CD4-positive, CD25-positive, alpha-beta regulatory T cell (primary cell): ENCODE measurements at regions not wholly inside any gene's neighbourhood (a gene's known extent, or its start where the extent isn't known, plus 50 kb on each side); places are given as distances from the start of the nearest gene placed in this dataset.

Source experiments
- ATAC-seq, 2 donors: fragments of 150-1000 bp; cut with Tn5 transposase; one replicate each; pipeline ENCODE4 v1.10.0; 2021; ENCODE audit warnings: low read depth in 2 of 2, moderate number of reproducible peaks in 2 of 2, moderate library complexity in 1 of 2
- DNase-seq, 3 donors: peaks; one replicate each; pipeline versions ENCODE4 v3.0.0 to v3.0.0-alpha.2; 2012 to 2022; ENCODE audit warnings: mixed read lengths in 1 of 3
- H3K27ac ChIP-seq: one replicate; pipeline ENCODE4 v1.7.0; 2013; ENCODE audit warnings: mild to moderate bottlenecking, low read length; ENCODE audit not compliant: insufficient read depth, poor library complexity, severe bottlenecking
- H3K27me3 ChIP-seq: one replicate; pipeline ENCODE4 v1.7.0; 2013; ENCODE audit warnings: low read length; ENCODE audit not compliant: control insufficient read depth, insufficient read depth
- H3K36me3 ChIP-seq: one replicate; pipeline ENCODE4 v1.7.0; 2013; ENCODE audit warnings: mild to moderate bottlenecking, low read length, moderate library complexity; ENCODE audit not compliant: control insufficient read depth, insufficient read depth
- H3K4me1 ChIP-seq: 2 replicates; pipeline ENCODE4 v1.7.0; 2013; ENCODE audit warnings: mild to moderate bottlenecking, low read length; ENCODE audit not compliant: insufficient read depth, control insufficient read depth, poor library complexity, severe bottlenecking
- H3K4me3 ChIP-seq: one replicate; pipeline ENCODE4 v1.7.0; 2013; ENCODE audit warnings: low read depth, mild to moderate bottlenecking, low read length, moderate library complexity
- H3K9me3 ChIP-seq, 2 experiments: 1 replicate in 1 of 2; 2 replicates in 1 of 2; pipeline ENCODE4 v1.7.0; 2013; ENCODE audit warnings: low read length in 2 of 2, mild to moderate bottlenecking in 1 of 2, moderate library complexity in 1 of 2; ENCODE audit not compliant: control insufficient read depth in 2 of 2
- H3K27ac Mint-ChIP-seq, 3 donors: one replicate each; pipeline ENCODE4 v1.8.0; 2020 to 2022; ENCODE audit warnings: mild to moderate bottlenecking in 3 of 3, mixed read lengths in 3 of 3, moderate library complexity in 2 of 3
- H3K27me3 Mint-ChIP-seq: one replicate; pipeline ENCODE4 v1.8.0; 2022; ENCODE audit warnings: mild to moderate bottlenecking, mixed read lengths
- H3K36me3 Mint-ChIP-seq: one replicate; pipeline ENCODE4 v1.8.0; 2020; ENCODE audit warnings: mixed read lengths
- H3K4me1 Mint-ChIP-seq, 4 donors: one replicate each; pipeline ENCODE4 v1.8.0; 2020 to 2022; ENCODE audit warnings: mixed read lengths in 4 of 4, mild to moderate bottlenecking in 1 of 4
- H3K4me3 Mint-ChIP-seq, 4 donors: one replicate each; pipeline ENCODE4 v1.8.0; 2020 to 2022; ENCODE audit warnings: mild to moderate bottlenecking in 4 of 4, mixed read lengths in 4 of 4, moderate library complexity in 3 of 4
- H3K9me3 Mint-ChIP-seq, 7 donors: one replicate each; pipeline ENCODE4 v1.8.0; 2020 to 2022; ENCODE audit warnings: mixed read lengths in 7 of 7, mild to moderate bottlenecking in 3 of 7, moderate library complexity in 2 of 7

DNA sequence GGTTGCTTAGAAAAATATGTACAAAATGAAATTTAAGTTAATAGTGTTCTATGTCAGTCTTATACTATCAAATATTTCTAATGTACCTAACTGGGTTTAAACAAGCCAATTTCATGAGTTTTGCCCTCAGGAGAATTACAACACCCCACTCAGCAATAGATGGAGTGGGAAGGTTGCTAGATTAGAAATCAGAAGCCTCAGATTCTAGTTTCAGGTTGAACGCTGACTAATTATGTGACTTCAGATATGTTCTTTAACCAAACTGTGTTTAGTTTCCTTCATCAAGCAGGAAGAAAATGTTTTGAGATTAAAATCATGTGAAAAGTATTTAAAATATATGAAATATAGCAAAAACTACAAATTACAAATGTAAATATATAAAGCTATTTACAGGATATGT lies 133.8 kb upstream of the KCNH7 start:
- no peaks in the 10 kb centered on the region for H3K27me3 ChIP-seq
- no peaks in the 10 kb centered on the region for H3K9me3 ChIP-seq
- Mint-ChIP-seq H3K4me1 (no peaks in the 10 kb centered on the region), H3K27me3 (no peaks in the 10 kb centered on the region), H3K9me3 (peaks cover 0 to 7% (median 0%) of the 10 kb centered on the region in 7 donors), H3K27ac (no peak overlapping the region), H3K4me3 (no peak overlapping the region), H3K36me3 (no peaks in the 10 kb centered on the region)
- H3K36me3 ChIP-seq = no peaks in the 10 kb centered on the region
- ATAC-seq (no peak), DNase-seq (no peak)
- no peaks in the 10 kb centered on the region for H3K4me1 ChIP-seq
- H3K27ac ChIP-seq = no peak overlapping the region
- H3K4me3 ChIP-seq = no peak overlapping the region

- Mint-ChIP-seq H3K9me3 (peaks cover 0 to 13% (median 2%) of the 10 kb centered on the region in 7 donors), H3K36me3 (no peaks in the 10 kb centered on the region), H3K27ac (no peak overlapping the region), H3K4me3 (no peak overlapping the region), H3K27me3 (no peaks in the 10 kb centered on the region), H3K4me1 (no peaks in the 10 kb centered on the region)
- ATAC-seq (no peak), DNase-seq (no peak)
- Histone ChIP-seq H3K4me1 (no peaks in the 10 kb centered on the region), H3K27ac (no peak overlapping the region), H3K4me3 (no peak overlapping the region), H3K27me3 (no peaks in the 10 kb centered on the region), H3K36me3 (no peaks in the 10 kb centered on the region), H3K9me3 (no peaks in the 10 kb centered on the region)
Measured at GRCh38 chr2:162968306-162968705, 129.7 kb upstream of the KCNH7 start.

DNA sequence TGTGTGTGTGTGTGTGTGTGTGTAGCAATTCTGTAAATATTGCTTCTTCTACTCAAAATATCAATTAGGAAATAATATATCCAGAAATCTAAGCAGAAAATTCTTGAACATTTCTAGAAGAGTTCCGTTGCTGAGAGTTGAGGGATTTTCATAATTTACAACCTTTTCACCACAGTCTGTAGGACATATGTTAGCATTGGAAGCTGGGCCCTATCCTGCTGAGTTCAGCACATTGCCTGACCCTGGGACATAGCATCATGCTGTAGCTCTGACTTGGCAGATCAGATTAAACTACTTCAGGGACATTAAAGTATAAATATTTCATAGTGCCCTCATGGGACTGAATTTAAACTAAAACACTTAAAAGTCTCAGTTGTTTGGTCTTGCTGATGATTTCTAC lies 129.2 kb upstream of the KCNH7 start:
- no peak for DNase-seq
- Mint-ChIP-seq H3K9me3 (peaks cover 0 to 13% (median 2%) of the 10 kb centered on the region in 7 donors), H3K36me3 (no peaks in the 10 kb centered on the region), H3K27ac (no peak overlapping the region), H3K27me3 (no peaks in the 10 kb centered on the region), H3K4me1 (no peaks in the 10 kb centered on the region), H3K4me3 (no peak overlapping the region)
- ATAC-seq = no peak
- no peaks in the 10 kb centered on the region for H3K36me3 ChIP-seq
- H3K9me3 ChIP-seq = no peaks in the 10 kb centered on the region
- no peaks in the 10 kb centered on the region for H3K4me1 ChIP-seq
- no peaks in the 10 kb centered on the region for H3K27me3 ChIP-seq
- no peak overlapping the region for H3K27ac ChIP-seq
- H3K4me3 ChIP-seq = no peak overlapping the region

DNA sequence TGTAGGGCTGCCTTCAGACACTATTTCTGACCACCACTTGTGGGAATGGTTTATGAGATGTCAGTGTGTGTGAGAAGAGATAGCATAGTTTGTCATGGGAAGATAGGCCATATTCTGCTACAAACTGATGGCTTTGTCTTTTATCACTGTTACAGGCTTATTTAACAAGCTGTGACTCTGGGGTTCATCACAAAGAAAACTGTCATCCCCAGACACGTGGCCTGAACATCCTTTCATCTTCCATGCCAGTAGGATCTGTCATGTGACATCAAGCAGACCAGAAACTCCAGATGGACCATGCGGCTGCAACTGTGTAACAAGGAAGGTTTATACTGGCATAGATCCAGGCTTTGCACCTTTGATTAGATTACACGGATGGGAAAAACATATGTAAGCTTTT lies 128.6 kb upstream of the KCNH7 start:
- Mint-ChIP-seq H3K36me3 (no peaks in the 10 kb centered on the region), H3K27me3 (no peaks in the 10 kb centered on the region), H3K9me3 (peaks cover 0 to 13% (median 2%) of the 10 kb centered on the region in 7 donors)

DNA sequence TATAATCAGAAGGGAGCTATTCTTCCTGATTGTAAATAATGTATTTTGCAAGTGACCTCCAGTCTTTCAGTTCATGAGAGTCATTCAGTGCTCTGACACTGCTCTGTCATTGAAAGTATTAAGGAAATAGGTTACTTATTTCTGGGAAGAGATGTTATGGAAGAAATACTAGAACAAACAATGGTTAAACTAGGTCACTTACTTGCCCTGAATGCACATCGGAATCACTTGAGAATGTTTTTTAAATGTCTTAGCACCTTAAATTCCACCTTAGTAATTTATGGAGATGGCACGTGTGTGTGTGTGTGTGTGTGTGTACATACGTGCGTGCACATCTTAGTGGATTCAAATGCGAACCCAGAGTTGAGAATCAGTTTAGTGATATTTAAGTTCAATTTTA lies 126.6 kb upstream of the KCNH7 start:
- H3K9me3 ChIP-seq = no peaks in the 10 kb centered on the region
- H3K9me3 Mint-ChIP-seq = peaks cover 0 to 15% (median 3%) of the 10 kb centered on the region in 7 donors
- no peak overlapping the region for H3K4me3 ChIP-seq
- ATAC-seq = no peak
- no peak for DNase-seq
- no peak overlapping the region for H3K27ac ChIP-seq
- H3K36me3 Mint-ChIP-seq = no peaks in the 10 kb centered on the region
- H3K36me3 ChIP-seq = no peaks in the 10 kb centered on the region
- no peaks in the 10 kb centered on the region for H3K27me3 ChIP-seq
- no peaks in the 10 kb centered on the region for H3K4me1 Mint-ChIP-seq
- no peak overlapping the region for H3K27ac Mint-ChIP-seq
- no peaks in the 10 kb centered on the region for H3K27me3 Mint-ChIP-seq
- H3K4me3 Mint-ChIP-seq = no peak overlapping the region
- H3K4me1 ChIP-seq = no peaks in the 10 kb centered on the region

More for the DNA sequence above, 128.6 kb upstream of the KCNH7 start:
- H3K27ac Mint-ChIP-seq = no peak overlapping the region
- H3K4me1 ChIP-seq = no peaks in the 10 kb centered on the region
- no peak overlapping the region for H3K27ac ChIP-seq
- H3K4me3 ChIP-seq = no peak overlapping the region
- ATAC-seq (no peak), DNase-seq (no peak)
- no peaks in the 10 kb centered on the region for H3K9me3 ChIP-seq
- H3K4me1 Mint-ChIP-seq = no peaks in the 10 kb centered on the region
- no peaks in the 10 kb centered on the region for H3K27me3 ChIP-seq
- no peak overlapping the region for H3K4me3 Mint-ChIP-seq
- H3K36me3 ChIP-seq = no peaks in the 10 kb centered on the region

- H3K27ac Mint-ChIP-seq = no peak overlapping the region
- no peaks in the 10 kb centered on the region for H3K27me3 Mint-ChIP-seq
- no peaks in the 10 kb centered on the region for H3K4me1 Mint-ChIP-seq
- no peaks in the 10 kb centered on the region for H3K36me3 Mint-ChIP-seq
- Histone ChIP-seq H3K4me3 (no peak overlapping the region), H3K9me3 (no peaks in the 10 kb centered on the region), H3K27ac (no peak overlapping the region), H3K27me3 (no peaks in the 10 kb centered on the region), H3K4me1 (no peaks in the 10 kb centered on the region), H3K36me3 (no peaks in the 10 kb centered on the region)
- ATAC-seq (no peak), DNase-seq (no peak)
- peaks cover 0 to 15% (median 4%) of the 10 kb centered on the region in 7 donors for H3K9me3 Mint-ChIP-seq
- H3K4me3 Mint-ChIP-seq = no peak overlapping the region
Measured at GRCh38 chr2:162964513-162964912, 125.9 kb upstream of the KCNH7 start.

DNA sequence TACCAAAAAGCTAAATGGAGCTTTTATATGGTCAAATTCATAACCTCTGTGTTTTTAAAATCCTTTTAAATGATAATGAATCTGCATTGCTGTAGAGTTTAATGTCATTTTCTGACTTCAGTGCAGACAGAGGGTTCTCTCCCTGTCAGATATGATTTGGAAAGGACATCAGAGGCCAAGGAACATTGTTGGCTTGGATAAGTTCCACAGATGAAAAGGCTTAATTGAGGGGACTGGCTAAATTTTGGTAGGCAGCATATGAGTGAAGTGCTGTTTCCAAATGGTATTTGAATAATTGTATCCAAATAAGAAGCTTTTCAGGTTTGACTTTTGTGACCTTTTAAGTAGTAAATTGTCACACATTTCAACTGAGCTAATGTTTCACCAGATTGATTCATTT lies 124.6 kb upstream of the KCNH7 start:
- Mint-ChIP-seq H3K27ac (no peak overlapping the region), H3K27me3 (no peaks in the 10 kb centered on the region), H3K4me1 (no peaks in the 10 kb centered on the region), H3K4me3 (no peak overlapping the region), H3K36me3 (no peaks in the 10 kb centered on the region), H3K9me3 (peaks cover 0 to 15% (median 9%) of the 10 kb centered on the region in 7 donors)
- no peak overlapping the region for H3K4me3 ChIP-seq
- no peak overlapping the region for H3K27ac ChIP-seq
- H3K36me3 ChIP-seq = no peaks in the 10 kb centered on the region
- ATAC-seq = no peak
- no peak for DNase-seq
- H3K4me1 ChIP-seq = no peaks in the 10 kb centered on the region
- H3K9me3 ChIP-seq = no peaks in the 10 kb centered on the region
- H3K27me3 ChIP-seq = no peaks in the 10 kb centered on the region

DNA sequence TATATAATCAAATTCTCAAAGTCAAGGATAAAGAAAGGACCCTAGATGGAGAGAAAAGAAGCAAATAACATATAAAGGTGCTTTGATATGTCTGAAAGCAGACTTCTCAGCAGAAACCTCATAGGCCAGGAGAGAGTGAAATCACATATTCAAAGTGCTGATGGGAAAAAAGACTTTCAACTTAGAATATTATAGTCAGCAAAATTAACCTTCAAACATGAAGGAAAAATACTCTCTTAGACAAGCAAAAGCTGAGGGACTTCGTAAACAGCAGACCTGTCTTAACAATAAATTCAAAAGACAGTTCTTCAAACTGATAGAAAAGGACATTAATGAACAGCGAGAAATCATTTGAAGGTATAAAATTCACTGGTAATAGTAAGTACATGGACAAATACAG lies 107.2 kb upstream of the KCNH7 start:
- Histone ChIP-seq H3K9me3 (peaks cover 3 to 8% of the 10 kb centered on the region in 2 experiments), H3K4me3 (no peak overlapping the region), H3K27me3 (no peaks in the 10 kb centered on the region), H3K27ac (no peak overlapping the region), H3K36me3 (no peaks in the 10 kb centered on the region), H3K4me1 (no peaks in the 10 kb centered on the region)
- H3K4me3 Mint-ChIP-seq = no peak overlapping the region
- DNase-seq (no peak), ATAC-seq (no peak)
- no peaks in the 10 kb centered on the region for H3K4me1 Mint-ChIP-seq
- H3K36me3 Mint-ChIP-seq = no peaks in the 10 kb centered on the region
- no peak overlapping the region for H3K27ac Mint-ChIP-seq
- peaks cover 0 to 16% (median 5%) of the 10 kb centered on the region in 7 donors for H3K9me3 Mint-ChIP-seq
- no peaks in the 10 kb centered on the region for H3K27me3 Mint-ChIP-seq
